GM23338 (cell line): ENCODE measurements at regions not wholly inside any gene's neighbourhood (a gene's known extent, or its start where the extent isn't known, plus 50 kb on each side); places are given as distances from the start of the nearest gene placed in this dataset.

ENCODE experiments used
- ATAC-seq: fragments of 200-7000 bp; cut with Tn5 transposase; 3 replicates; pipeline ENCODE4 v1.9.1; 2020
- DNase-seq: peaks from one replicate; pipeline ENCODE4 v3.0.0-alpha.2; 2015; ENCODE audit warnings: low spot score
- H2AFZ ChIP-seq: fragments of 200-600 bp; sonication (generic); 2 replicates; pipeline ENCODE4 v1.8.0; 2016; ENCODE audit warnings: antibody characterized with exemption, mild to moderate bottlenecking, moderate library complexity
- H3F3A ChIP-seq: fragments of 200-600 bp; sonication (generic); replicated peaks from 2 replicates; pipeline ENCODE4 v1.8.0; 2017; ENCODE audit warnings: antibody characterized with exemption, mixed run types, low read depth
- H3K27ac ChIP-seq: fragments of 200-600 bp; sonication (generic); 2 replicates; pipeline ENCODE4 v1.6.1; 2016; ENCODE audit warnings: low read depth
- H3K27me3 ChIP-seq: fragments of 200-600 bp; sonication (generic); 2 replicates; pipeline ENCODE4 v1.8.0; 2016; ENCODE audit warnings: mild to moderate bottlenecking, mixed run types, moderate library complexity; ENCODE audit not compliant: insufficient read depth
- H3K36me3 ChIP-seq: fragments of 200-600 bp; sonication (generic); 2 replicates; pipeline ENCODE4 v1.8.0; 2016; ENCODE audit warnings: mild to moderate bottlenecking; ENCODE audit not compliant: insufficient read depth
- H3K4me1 ChIP-seq: fragments of 200-600 bp; sonication (generic); 2 replicates; pipeline ENCODE4 v1.8.0; 2016; ENCODE audit warnings: mild to moderate bottlenecking, moderate library complexity; ENCODE audit not compliant: insufficient read depth
- H3K4me2 ChIP-seq: fragments of 200-600 bp; sonication (generic); 2 replicates; pipeline ENCODE4 v1.7.1; 2017; ENCODE audit warnings: mixed run types
- H3K4me3 ChIP-seq: fragments of 200-600 bp; sonication (generic); 2 replicates; pipeline ENCODE4 v1.6.1; 2016; ENCODE audit warnings: mixed run types
- H3K79me2 ChIP-seq: fragments of 200-600 bp; sonication (generic); replicated peaks from 2 replicates; pipeline ENCODE4 v1.8.0; 2017; ENCODE audit warnings: mild to moderate bottlenecking; ENCODE audit not compliant: insufficient read depth
- H3K9me2 ChIP-seq: fragments of 200-600 bp; sonication (generic); 2 replicates; pipeline ENCODE4 v1.8.0; 2017; ENCODE audit not compliant: insufficient read depth
- H4K20me1 ChIP-seq: fragments of 200-600 bp; sonication (generic); replicated peaks from 2 replicates; pipeline ENCODE4 v1.8.0; 2017; ENCODE audit warnings: mild to moderate bottlenecking; ENCODE audit not compliant: insufficient read depth
- H3K27ac Mint-ChIP-seq: 2 replicates; pipeline ENCODE4 v1.8.0; 2020; ENCODE audit warnings: inconsistent platforms, mild to moderate bottlenecking, moderate library complexity, mixed read lengths
- H3K27me3 Mint-ChIP-seq: 3 replicates; pipeline ENCODE4 v1.8.0; 2022; ENCODE audit warnings: low read depth, mild to moderate bottlenecking, moderate library complexity, mixed read lengths, inconsistent platforms; ENCODE audit not compliant: insufficient read depth, poor library complexity
- H3K36me3 Mint-ChIP-seq: 3 replicates; pipeline ENCODE4 v1.8.0; 2021; ENCODE audit warnings: low read depth, mild to moderate bottlenecking, inconsistent platforms, moderate library complexity, mixed read lengths
- H3K4me1 Mint-ChIP-seq: 3 replicates; pipeline ENCODE4 v1.8.0; 2020; ENCODE audit warnings: mild to moderate bottlenecking, inconsistent platforms, mixed read lengths
- H3K4me3 Mint-ChIP-seq: 3 replicates; pipeline ENCODE4 v1.8.0; 2021; ENCODE audit warnings: moderate library complexity, mild to moderate bottlenecking, inconsistent platforms, mixed read lengths
- H3K9me3 Mint-ChIP-seq: 3 replicates; pipeline ENCODE4 v1.8.0; 2020; ENCODE audit warnings: moderate library complexity, mild to moderate bottlenecking, inconsistent platforms, mixed read lengths
- CREB1 ChIP-seq: fragments of 250-450 bp; sonication (Bioruptor Pico); IDR thresholded peaks from 2 replicates; pipeline ENCODE4 v1.5.0; 2020; ENCODE audit warnings: low read depth, mild to moderate bottlenecking, moderate library complexity
- EZH2 ChIP-seq: fragments of 200-600 bp; sonication (generic); IDR thresholded peaks from one replicate; pipeline ENCODE4 v1.8.0; 2017; ENCODE audit warnings: antibody characterized with exemption, mild to moderate bottlenecking, low read depth; ENCODE audit not compliant: unreplicated experiment
- EZH2phosphoT487 ChIP-seq: fragments of 200-600 bp; sonication (generic); IDR thresholded peaks from one replicate; pipeline ENCODE4 v1.8.1; 2018; ENCODE audit warnings: antibody characterized with exemption; ENCODE audit not compliant: unreplicated experiment
- JUNB ChIP-seq: IDR thresholded peaks from one replicate; pipeline ENCODE4 v1.6.1; 2016; ENCODE audit warnings: antibody characterized with exemption; ENCODE audit not compliant: unreplicated experiment
- NANOG ChIP-seq: IDR thresholded peaks from 2 replicates; pipeline ENCODE4 v1.6.1; 2016; ENCODE audit warnings: antibody characterized with exemption, borderline replicate concordance
- POLR2AphosphoS5 ChIP-seq: IDR thresholded peaks from 2 replicates; pipeline ENCODE4 v1.6.1; 2016; ENCODE audit warnings: antibody characterized with exemption, low read depth
- STAT1 ChIP-seq: IDR thresholded peaks from one replicate; pipeline ENCODE4 v1.6.1; 2016; ENCODE audit warnings: antibody characterized with exemption; ENCODE audit not compliant: unreplicated experiment
- ZNF114 ChIP-seq: fragments of 250-450 bp; sonication (Bioruptor Pico); IDR thresholded peaks from 2 replicates; pipeline ENCODE4 v1.5.0; 2020; ENCODE audit warnings: mild to moderate bottlenecking, moderate library complexity
- ZNF331 ChIP-seq: fragments of 250-450 bp; sonication (Bioruptor Pico); IDR thresholded peaks from 2 replicates; pipeline ENCODE4 v1.5.0; 2020; ENCODE audit warnings: low read depth, mild to moderate bottlenecking, moderate library complexity
- ZNF462 ChIP-seq: fragments of 250-450 bp; sonication (Bioruptor Pico); IDR thresholded peaks from 2 replicates; pipeline ENCODE4 v1.5.0; 2020; ENCODE audit warnings: mild to moderate bottlenecking, moderate library complexity
- TF ChIP-seq, protein P1 (sequence below): IDR thresholded peaks from one replicate; pipeline ENCODE4 v1.6.1; 2018; ENCODE audit warnings: antibody characterized with exemption; ENCODE audit not compliant: unreplicated experiment
- TF ChIP-seq, protein P2 (sequence below), 2 experiments: fragments of 200-600 bp in 1 of 2; sonication (generic) in 1 of 2; conservative IDR thresholded peaks; 2 replicates each; pipeline versions ENCODE4 v1.5.1 to v1.6.1; 2016 to 2017; ENCODE audit warnings: antibody characterized with exemption in 2 of 2, low read depth in 2 of 2, mild to moderate bottlenecking in 2 of 2, moderate library complexity in 1 of 2
- TF ChIP-seq, protein P3 (sequence below): IDR thresholded peaks from 2 replicates; pipeline ENCODE4 v1.6.1; 2016; ENCODE audit warnings: antibody characterized with exemption

DNA sequence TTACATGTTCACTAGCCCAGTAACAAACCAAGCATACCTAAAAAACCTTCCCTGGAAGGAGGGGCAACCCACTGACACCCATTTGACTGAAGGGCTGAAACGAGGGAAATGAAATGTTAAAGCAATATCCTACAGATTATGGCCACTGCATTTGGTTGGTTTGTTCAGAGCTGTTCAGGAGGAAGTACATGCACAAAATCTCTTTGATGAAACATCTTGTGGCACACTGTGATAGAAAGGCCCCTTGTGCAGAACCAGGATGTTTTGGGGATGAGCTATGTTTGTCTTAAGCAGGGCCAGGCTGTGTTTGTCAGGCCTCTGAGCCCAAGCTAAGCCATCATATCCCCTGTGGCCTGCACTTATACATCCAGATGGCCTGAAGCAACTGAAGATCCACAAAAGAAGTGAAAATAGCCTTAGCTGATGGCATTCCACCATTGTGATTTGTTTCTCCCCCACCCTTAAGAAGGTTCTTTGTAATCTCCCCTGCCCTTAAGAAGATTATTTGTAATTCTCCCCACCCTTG, 467.3 kb upstream of the PIK3R1 start:
- H4K20me1 ChIP-seq, result no peaks in the 10 kb centered on the region
- H2AFZ ChIP-seq, result no peak overlapping the region
- ATAC-seq (no peak), DNase-seq (no peak)
- TF ChIP-seq CREB1 (CRISPR knock-in tag) (no peak), STAT1 (no peak), JUNB (no peak), POLR2AphosphoS5 (no peak), ZNF114 (no peak), ZNF462 (CRISPR knock-in tag) (no peak), EZH2 (no peak), NANOG (no peak), ZNF331 (CRISPR knock-in tag) (no peak), EZH2phosphoT487 (no peak)
- TF ChIP-seq, protein P1, sequence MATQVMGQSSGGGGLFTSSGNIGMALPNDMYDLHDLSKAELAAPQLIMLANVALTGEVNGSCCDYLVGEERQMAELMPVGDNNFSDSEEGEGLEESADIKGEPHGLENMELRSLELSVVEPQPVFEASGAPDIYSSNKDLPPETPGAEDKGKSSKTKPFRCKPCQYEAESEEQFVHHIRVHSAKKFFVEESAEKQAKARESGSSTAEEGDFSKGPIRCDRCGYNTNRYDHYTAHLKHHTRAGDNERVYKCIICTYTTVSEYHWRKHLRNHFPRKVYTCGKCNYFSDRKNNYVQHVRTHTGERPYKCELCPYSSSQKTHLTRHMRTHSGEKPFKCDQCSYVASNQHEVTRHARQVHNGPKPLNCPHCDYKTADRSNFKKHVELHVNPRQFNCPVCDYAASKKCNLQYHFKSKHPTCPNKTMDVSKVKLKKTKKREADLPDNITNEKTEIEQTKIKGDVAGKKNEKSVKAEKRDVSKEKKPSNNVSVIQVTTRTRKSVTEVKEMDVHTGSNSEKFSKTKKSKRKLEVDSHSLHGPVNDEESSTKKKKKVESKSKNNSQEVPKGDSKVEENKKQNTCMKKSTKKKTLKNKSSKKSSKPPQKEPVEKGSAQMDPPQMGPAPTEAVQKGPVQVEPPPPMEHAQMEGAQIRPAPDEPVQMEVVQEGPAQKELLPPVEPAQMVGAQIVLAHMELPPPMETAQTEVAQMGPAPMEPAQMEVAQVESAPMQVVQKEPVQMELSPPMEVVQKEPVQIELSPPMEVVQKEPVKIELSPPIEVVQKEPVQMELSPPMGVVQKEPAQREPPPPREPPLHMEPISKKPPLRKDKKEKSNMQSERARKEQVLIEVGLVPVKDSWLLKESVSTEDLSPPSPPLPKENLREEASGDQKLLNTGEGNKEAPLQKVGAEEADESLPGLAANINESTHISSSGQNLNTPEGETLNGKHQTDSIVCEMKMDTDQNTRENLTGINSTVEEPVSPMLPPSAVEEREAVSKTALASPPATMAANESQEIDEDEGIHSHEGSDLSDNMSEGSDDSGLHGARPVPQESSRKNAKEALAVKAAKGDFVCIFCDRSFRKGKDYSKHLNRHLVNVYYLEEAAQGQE, result no peak
- TF ChIP-seq, protein P2, sequence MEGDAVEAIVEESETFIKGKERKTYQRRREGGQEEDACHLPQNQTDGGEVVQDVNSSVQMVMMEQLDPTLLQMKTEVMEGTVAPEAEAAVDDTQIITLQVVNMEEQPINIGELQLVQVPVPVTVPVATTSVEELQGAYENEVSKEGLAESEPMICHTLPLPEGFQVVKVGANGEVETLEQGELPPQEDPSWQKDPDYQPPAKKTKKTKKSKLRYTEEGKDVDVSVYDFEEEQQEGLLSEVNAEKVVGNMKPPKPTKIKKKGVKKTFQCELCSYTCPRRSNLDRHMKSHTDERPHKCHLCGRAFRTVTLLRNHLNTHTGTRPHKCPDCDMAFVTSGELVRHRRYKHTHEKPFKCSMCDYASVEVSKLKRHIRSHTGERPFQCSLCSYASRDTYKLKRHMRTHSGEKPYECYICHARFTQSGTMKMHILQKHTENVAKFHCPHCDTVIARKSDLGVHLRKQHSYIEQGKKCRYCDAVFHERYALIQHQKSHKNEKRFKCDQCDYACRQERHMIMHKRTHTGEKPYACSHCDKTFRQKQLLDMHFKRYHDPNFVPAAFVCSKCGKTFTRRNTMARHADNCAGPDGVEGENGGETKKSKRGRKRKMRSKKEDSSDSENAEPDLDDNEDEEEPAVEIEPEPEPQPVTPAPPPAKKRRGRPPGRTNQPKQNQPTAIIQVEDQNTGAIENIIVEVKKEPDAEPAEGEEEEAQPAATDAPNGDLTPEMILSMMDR (conservative IDR thresholded peaks at IDR 0.05; ENCODE audit: low read depth in 2 of 2), result no peak
- TF ChIP-seq, protein P3, sequence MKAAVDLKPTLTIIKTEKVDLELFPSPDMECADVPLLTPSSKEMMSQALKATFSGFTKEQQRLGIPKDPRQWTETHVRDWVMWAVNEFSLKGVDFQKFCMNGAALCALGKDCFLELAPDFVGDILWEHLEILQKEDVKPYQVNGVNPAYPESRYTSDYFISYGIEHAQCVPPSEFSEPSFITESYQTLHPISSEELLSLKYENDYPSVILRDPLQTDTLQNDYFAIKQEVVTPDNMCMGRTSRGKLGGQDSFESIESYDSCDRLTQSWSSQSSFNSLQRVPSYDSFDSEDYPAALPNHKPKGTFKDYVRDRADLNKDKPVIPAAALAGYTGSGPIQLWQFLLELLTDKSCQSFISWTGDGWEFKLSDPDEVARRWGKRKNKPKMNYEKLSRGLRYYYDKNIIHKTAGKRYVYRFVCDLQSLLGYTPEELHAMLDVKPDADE, result no peak
- peaks cover 6% of the 10 kb centered on the region; the same call in 1 of the 2 replicates for H3K79me2 ChIP-seq
- H3F3A ChIP-seq, result no peaks in the 10 kb centered on the region
- no peak overlapping the region for H3K4me3 Mint-ChIP-seq
- peaks cover 16% of the 10 kb centered on the region for H3K9me3 Mint-ChIP-seq
- peaks cover 21% of the 10 kb centered on the region for H3K36me3 Mint-ChIP-seq
- no peaks in the 10 kb centered on the region for H3K27me3 ChIP-seq
- no peak overlapping the region for H3K27ac Mint-ChIP-seq
- peaks cover 9% of the 10 kb centered on the region for H3K4me1 ChIP-seq
- no peaks in the 10 kb centered on the region for H3K9me2 ChIP-seq
- H3K36me3 ChIP-seq, result 0 out of 2 replicates have a peak, but pooled peaks cover 7% of the 10 kb centered on the region
- peaks cover 2% of the 10 kb centered on the region for H3K27me3 Mint-ChIP-seq
- H3K4me3 ChIP-seq, result no peak overlapping the region
- no peak overlapping the region for H3K27ac ChIP-seq
- no peaks in the 10 kb centered on the region; the same call in 2 of the 3 replicates for H3K4me1 Mint-ChIP-seq
- no peak overlapping the region for H3K4me2 ChIP-seq
